ENCODE measurements at regions not wholly inside any gene's neighbourhood (a gene's known extent, or its start where the extent isn't known, plus 50 kb on each side); places are given as distances from the start of the nearest gene placed in this dataset.

DNA sequence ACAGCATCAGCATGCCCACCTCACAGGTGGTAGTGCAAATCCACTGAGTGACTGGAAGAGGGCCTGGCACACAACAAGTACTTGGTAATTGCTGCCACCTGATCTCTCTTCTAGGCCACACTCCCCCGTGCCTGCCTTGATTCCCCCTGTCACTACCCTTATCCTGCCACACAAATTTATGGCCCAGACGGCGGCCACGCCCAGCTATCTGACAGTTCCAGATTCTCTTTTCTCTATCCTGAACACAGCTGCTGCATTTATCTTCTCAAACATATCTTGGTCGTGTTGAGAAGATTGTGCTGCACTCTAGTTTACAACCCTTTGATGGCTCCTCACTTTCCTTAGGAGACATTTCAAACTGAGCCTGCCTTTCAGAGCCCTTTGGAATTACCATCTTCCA lies 585.2 kb downstream of the NTRK3 start:
- TF ChIP-seq, protein P1, sequence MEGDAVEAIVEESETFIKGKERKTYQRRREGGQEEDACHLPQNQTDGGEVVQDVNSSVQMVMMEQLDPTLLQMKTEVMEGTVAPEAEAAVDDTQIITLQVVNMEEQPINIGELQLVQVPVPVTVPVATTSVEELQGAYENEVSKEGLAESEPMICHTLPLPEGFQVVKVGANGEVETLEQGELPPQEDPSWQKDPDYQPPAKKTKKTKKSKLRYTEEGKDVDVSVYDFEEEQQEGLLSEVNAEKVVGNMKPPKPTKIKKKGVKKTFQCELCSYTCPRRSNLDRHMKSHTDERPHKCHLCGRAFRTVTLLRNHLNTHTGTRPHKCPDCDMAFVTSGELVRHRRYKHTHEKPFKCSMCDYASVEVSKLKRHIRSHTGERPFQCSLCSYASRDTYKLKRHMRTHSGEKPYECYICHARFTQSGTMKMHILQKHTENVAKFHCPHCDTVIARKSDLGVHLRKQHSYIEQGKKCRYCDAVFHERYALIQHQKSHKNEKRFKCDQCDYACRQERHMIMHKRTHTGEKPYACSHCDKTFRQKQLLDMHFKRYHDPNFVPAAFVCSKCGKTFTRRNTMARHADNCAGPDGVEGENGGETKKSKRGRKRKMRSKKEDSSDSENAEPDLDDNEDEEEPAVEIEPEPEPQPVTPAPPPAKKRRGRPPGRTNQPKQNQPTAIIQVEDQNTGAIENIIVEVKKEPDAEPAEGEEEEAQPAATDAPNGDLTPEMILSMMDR (IDR thresholded peaks at IDR 0.05; ENCODE audit: control extremely low read depth in 1 of 3, insufficient read depth in 1 of 3, low read depth in 1 of 3, low read length in 3 of 3), result no peak
- no peak for TF ChIP-seq CEBPB (IDR thresholded peaks at IDR 0.05; ENCODE audit: low read depth, low read length)
- TF ChIP-seq NANOG (IDR thresholded peaks at IDR 0.05; ENCODE audit: insufficient read depth, low read depth, low read length, poor library complexity, severe bottlenecking), result no peak
- no peak for TF ChIP-seq KDM1A (IDR thresholded peaks at IDR 0.05; ENCODE audit: borderline replicate concordance, low read length)
- no peak for TF ChIP-seq POLR2A (IDR thresholded peaks at IDR 0.05; ENCODE audit: control extremely low read depth in 1 of 2, low read depth in 2 of 2, low read length in 2 of 2)
- no peak for TF ChIP-seq PHF8 (conservative IDR thresholded peaks at IDR 0.05; ENCODE audit: low read depth, low read length)
- TF ChIP-seq, protein P2, sequence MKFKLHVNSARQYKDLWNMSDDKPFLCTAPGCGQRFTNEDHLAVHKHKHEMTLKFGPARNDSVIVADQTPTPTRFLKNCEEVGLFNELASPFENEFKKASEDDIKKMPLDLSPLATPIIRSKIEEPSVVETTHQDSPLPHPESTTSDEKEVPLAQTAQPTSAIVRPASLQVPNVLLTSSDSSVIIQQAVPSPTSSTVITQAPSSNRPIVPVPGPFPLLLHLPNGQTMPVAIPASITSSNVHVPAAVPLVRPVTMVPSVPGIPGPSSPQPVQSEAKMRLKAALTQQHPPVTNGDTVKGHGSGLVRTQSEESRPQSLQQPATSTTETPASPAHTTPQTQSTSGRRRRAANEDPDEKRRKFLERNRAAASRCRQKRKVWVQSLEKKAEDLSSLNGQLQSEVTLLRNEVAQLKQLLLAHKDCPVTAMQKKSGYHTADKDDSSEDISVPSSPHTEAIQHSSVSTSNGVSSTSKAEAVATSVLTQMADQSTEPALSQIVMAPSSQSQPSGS (IDR thresholded peaks at IDR 0.05; ENCODE audit: low read length), result no peak
- TF ChIP-seq YY1 (IDR thresholded peaks at IDR 0.05; ENCODE audit: low read depth, low read length), result no peak
- no peak for TF ChIP-seq TEAD4 (IDR thresholded peaks at IDR 0.05; ENCODE audit: low read depth, low read length)
